BE2C (cell line): ENCODE measurements at regions not wholly inside any gene's neighbourhood (a gene's known extent, or its start where the extent isn't known, plus 50 kb on each side); places are given as distances from the start of the nearest gene placed in this dataset.

Experiments
- DNase-seq: peaks from one replicate; pipeline ENCODE4 v3.0.0-alpha.2; 2020
- H3K27me3 ChIP-seq: fragments of 250-450 bp; sonication (Bioruptor Pico); 2 replicates; pipeline ENCODE4 v1.5.1; 2020; ENCODE audit warnings: mild to moderate bottlenecking
- H3K36me3 ChIP-seq: fragments of 250-450 bp; sonication (Bioruptor Pico); 2 replicates; pipeline ENCODE4 v1.5.1; 2020; ENCODE audit warnings: mild to moderate bottlenecking
- H3K4me1 ChIP-seq: fragments of 250-450 bp; sonication (Bioruptor Pico); 2 replicates; pipeline ENCODE4 v1.5.1; 2020
- H3K4me3 ChIP-seq: 2 replicates; pipeline ENCODE4 v1.5.1; 2011; ENCODE audit warnings: low read depth, low read length
- H3K9me3 ChIP-seq: fragments of 250-450 bp; sonication (Bioruptor Pico); 2 replicates; pipeline ENCODE4 v1.5.1; 2020
- CTCF ChIP-seq: IDR thresholded peaks from 2 replicates; pipeline ENCODE4 v1.5.1; 2012; ENCODE audit warnings: mild to moderate bottlenecking, low read depth, low read length

- no peaks in the 10 kb centered on the region for H3K4me1 ChIP-seq
- no peak for TF ChIP-seq CTCF
- no peaks in the 10 kb centered on the region for H3K27me3 ChIP-seq
Observed at GRCh38 chr11:57095417-57095816, 86.3 kb upstream of the LRRC55 start.

GRCh38 chr11:57095896-57096295 lies 85.9 kb upstream of the LRRC55 start:
- Histone ChIP-seq H3K27me3 (no peaks in the 10 kb centered on the region), H3K36me3 (no peaks in the 10 kb centered on the region), H3K4me3 (no peak overlapping the region), H3K9me3 (no peaks in the 10 kb centered on the region), H3K4me1 (no peaks in the 10 kb centered on the region)
- no peak for TF ChIP-seq CTCF
- DNase-seq = no peak

More at GRCh38 chr11:57095417-57095816, 86.3 kb upstream of the LRRC55 start:
- H3K36me3 ChIP-seq = no peaks in the 10 kb centered on the region
- no peak for DNase-seq
- no peaks in the 10 kb centered on the region for H3K9me3 ChIP-seq
- H3K4me3 ChIP-seq = no peak overlapping the region

- H3K4me1 ChIP-seq = no peaks in the 10 kb centered on the region
- DNase-seq = no peak
- H3K9me3 ChIP-seq = no peaks in the 10 kb centered on the region
- H3K36me3 ChIP-seq = no peaks in the 10 kb centered on the region
- H3K27me3 ChIP-seq = no peaks in the 10 kb centered on the region
- no peak for TF ChIP-seq CTCF
- H3K4me3 ChIP-seq = no peak overlapping the region
Observed at GRCh38 chr11:57097149-57097548, 84.6 kb upstream of the LRRC55 start.

GRCh38 chr11:57098191-57098590 lies 83.6 kb upstream of the LRRC55 start:
- H3K4me1 ChIP-seq = no peaks in the 10 kb centered on the region
- no peaks in the 10 kb centered on the region for H3K36me3 ChIP-seq
- H3K27me3 ChIP-seq = no peaks in the 10 kb centered on the region
- TF ChIP-seq CTCF = no peak
- no peak overlapping the region for H3K4me3 ChIP-seq
- no peak for DNase-seq
- no peaks in the 10 kb centered on the region for H3K9me3 ChIP-seq

GRCh38 chr11:57100638-57101331 lies 81.0 kb upstream of the LRRC55 start:
- no peaks in the 10 kb centered on the region for H3K36me3 ChIP-seq
- DNase-seq = peak; percentile 5
- H3K27me3 ChIP-seq = no peaks in the 10 kb centered on the region
- H3K4me3 ChIP-seq = no peak overlapping the region
- no peak for TF ChIP-seq CTCF
- H3K9me3 ChIP-seq = no peaks in the 10 kb centered on the region
- no peaks in the 10 kb centered on the region for H3K4me1 ChIP-seq

- Histone ChIP-seq H3K4me1 (no peaks in the 10 kb centered on the region), H3K27me3 (no peaks in the 10 kb centered on the region), H3K36me3 (no peaks in the 10 kb centered on the region), H3K4me3 (no peak overlapping the region), H3K9me3 (no peaks in the 10 kb centered on the region)
- no peak for DNase-seq
- no peak for TF ChIP-seq CTCF
Observed at GRCh38 chr11:57103899-57104605, 77.7 kb upstream of the LRRC55 start.
